GM21717 (cell line): ENCODE measurements at regions not wholly inside any gene's neighbourhood (a gene's known extent, or its start where the extent isn't known, plus 50 kb on each side); places are given as distances from the start of the nearest gene placed in this dataset.
"Not testable (repeated sequence)": the region's sequence is repeated elsewhere in the genome, so short reads cannot be mapped to it uniquely, and the experiment has no call there.

Source experiments
- ATAC-seq: cut with Tn5 transposase; IDR thresholded peaks from one replicate; pipeline ENCODE4 v1.9.1; 2021; ENCODE audit warnings: mild to moderate bottlenecking, moderate library complexity; ENCODE audit not compliant: unreplicated experiment

DNA sequence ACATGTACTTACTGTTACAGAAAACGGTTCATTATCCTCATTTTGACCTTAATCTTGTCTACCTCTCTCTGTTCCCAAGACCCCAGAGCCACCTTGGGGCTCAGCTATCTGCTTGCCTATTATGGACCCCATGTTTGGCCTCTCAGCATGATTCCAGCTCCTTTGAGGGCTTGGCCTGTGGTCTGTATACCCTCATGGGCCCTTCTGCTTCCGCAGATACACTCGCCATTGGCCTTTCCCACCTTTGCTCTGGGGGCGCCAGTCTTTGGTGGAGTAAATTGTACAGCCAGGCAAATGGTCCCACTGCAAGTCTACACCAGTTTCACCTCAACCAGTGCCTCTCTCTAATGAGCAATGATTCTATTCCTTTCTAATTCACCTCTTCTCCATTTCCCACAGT lies 109.2 kb upstream of the ZNF746 start:
- no peak for ATAC-seq

DNA sequence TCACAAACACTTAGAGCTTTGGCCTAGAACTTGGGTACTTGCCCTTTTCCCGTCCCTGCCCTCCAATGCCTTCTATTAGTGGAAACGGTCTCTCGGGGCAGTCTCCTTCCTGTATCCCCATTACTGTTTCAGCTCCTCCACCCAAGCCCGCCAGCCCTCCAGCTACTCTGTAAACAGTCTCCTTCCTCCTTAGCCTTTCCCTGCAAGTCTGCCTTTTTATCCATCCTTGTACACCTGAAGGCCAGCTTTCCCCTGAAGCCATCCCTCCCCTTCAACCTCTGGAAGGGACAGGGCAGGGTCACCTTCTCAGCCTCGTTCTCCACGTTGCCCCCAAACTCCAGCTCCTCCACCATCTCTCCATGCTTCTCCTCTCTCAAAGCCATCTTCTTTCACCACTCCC lies 108.1 kb upstream of the ZNF746 start:
- ATAC-seq, result no peak

DNA sequence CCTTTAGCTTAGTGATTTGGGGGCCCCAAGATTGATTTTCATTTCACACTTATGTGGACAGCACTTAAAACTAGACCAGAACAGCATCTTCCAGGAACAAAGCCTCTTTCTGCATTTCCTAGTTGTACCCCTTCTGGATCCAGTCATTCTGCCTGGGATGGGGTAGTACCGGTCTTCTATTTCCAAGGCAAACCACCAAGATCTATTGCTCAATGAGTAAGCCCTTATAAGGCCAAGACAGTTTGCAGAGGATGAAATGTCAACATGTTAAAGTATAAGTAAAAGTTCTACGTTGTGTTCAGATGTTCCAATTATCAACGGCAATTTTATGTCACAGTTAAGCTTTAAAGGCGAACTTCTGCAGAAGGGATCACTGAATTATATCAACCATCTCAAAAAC lies 106.9 kb upstream of the ZNF746 start:
- ATAC-seq, result no peak

DNA sequence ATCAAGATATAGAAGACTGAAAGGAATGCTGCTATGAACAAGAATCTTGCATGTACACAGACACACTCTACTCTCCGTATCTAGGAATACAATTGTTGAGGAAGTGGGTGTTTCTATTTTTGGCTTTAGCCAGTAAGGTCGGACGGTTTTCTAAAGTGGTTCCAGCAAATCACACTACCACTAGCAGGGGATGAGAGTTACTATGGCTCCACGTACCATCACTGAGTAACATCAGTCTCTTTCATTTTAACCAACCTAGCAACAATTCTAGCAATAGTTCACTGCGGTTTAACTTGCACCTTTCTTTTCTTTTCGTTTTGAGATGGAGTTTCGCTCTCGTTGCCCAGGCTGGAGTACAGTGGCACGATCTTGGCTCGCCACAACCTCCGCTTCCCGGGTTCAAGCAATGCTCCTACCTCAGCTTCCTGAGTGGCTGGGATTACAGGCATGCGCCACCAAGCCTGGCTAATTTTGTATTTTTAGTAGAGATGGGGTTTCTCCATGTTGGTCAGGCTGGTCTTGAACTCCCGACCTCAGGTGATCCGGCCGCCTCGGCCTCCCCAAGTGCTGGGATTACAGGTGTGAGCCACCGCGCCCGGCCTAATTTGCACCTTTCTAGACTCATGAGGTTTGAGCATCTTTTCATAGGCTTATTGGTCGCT lies 103.2 kb upstream of the ZNF746 start:
- peak; percentile 94 for ATAC-seq

DNA sequence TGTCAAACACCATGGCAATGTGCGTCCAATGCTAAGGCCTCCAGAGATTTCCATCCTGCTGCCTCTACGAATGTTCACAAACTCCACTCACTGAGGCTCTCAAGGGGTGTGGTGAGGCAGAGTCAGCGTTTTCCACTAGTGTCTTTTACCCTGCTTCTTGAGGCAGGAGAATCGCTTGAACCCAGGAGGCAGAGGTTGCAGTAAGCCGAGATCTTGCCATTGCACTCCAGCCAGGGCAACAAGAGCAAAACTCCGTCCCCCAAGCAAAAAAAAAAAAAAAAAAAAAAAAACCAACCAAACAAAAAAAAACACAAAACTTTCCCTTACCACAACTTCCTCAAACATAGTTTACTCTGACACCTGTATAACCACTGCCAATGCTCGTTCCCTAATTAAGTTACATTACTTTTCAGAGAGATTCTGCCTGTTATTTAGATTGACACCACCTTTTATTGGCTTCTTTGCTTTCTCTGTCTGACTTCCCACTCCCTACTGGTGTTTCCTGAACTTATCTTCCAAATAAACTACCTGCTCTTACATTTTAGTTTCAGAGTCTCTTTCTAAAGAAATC lies 102.1 kb upstream of the ZNF746 start:
- ATAC-seq, result peak; percentile 32

DNA sequence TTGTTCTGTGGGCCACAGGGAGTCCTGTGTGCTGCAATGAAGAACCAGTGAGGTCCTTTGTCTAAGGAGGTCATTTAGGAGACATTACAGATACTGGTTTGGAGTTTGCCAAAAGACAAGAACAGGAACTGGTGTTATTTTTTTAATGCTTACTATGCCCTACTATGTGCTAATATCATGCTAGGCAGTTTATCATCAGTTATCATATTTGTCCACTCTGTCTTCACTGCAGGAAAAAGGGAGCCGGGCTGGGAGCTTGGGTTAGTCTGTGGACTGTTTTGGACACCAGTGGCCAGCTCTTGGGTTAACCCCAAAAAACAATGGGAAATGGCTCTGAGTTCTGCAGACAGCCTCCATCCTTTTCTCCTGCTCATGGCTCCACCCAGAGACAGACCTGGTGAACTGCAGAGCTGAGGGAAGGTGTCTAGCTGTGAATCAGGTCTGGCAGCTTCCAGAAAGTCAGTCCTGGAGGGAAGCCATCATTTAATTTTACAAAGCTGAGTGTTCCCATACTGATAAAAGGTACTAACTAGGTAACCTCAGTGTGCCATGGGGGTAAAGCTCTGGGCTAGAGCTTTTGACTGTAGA lies 101.2 kb upstream of the ZNF746 start:
- ATAC-seq, result no peak

DNA sequence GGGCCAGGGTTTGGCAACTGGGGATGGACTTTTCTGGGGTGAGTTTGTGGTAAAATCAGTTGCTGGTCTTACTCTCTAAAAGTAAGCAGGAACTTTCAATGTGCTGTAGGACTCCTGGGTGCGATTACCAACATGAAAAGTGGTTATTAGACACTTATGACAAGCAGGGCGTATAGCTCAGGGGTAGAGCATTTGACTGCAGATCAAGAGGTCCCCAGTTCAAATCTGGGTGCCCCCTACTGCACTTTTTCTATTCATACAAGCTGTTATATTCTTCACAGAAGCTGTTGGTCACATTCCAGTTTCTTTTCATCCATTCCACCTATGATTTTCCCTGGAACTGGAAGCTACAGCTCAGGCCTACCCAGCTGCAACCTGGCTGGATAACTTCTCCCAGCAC lies 100.2 kb upstream of the ZNF746 start:
- ATAC-seq, result not testable (repeated sequence)

DNA sequence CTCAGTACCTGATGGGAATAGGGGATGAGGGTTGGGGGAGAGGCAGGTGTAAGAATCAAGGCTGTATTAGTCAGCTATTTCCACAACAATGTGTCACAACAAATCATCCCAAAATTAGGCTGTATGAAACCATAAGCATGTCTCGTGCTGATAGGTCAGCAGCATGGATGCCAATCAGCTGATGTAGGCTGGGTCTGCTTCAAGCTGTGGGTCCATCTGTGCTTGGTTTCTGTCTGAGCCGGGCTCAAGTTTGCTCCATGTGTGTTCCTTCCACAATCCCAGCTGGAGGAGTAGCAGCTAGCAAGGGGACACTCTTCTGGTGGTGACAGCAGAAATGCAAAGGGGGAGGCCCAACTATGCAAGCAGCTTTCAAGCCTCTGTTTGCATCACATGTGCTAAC lies 97.9 kb upstream of the ZNF746 start:
- ATAC-seq, result no peak

DNA sequence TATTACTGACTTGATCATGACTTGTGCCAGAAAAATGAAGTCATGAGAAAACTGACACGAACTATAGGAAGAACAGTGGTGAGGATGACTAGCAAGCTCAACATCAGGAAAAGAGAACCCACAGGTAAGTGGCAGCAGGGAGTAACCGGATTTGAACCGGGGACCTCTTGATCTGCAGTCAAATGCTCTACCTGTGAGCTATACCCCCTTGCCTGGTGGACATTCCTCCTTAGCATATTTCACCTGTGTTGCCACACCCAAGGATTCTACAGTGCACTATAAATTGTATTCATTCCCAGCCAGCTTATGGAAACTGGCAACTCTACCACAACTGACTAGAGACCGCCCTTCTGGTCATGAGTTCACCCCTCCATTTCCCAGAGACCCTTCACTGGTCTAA lies 97.5 kb upstream of the ZNF746 start:
- ATAC-seq, result no peak

DNA sequence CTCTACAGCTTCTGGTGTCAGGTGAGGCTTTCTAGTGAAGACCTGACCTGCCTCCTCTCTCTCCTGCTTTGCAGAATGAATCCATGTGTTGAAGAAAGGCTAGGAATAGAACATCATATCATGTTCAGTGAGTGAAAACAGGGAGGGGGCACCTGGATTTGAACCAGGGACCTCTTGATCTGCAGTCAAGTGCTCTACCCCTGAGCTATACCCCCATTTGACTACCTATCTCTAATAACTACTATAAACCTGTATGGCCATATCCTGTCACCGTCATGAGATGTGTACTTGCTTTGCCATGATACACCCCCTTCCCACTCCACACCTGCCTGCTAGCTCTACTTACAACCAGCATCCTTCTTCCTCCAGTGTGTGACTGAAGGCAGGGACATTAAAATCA lies 91.3 kb upstream of the ZNF746 start:
- no peak for ATAC-seq

DNA sequence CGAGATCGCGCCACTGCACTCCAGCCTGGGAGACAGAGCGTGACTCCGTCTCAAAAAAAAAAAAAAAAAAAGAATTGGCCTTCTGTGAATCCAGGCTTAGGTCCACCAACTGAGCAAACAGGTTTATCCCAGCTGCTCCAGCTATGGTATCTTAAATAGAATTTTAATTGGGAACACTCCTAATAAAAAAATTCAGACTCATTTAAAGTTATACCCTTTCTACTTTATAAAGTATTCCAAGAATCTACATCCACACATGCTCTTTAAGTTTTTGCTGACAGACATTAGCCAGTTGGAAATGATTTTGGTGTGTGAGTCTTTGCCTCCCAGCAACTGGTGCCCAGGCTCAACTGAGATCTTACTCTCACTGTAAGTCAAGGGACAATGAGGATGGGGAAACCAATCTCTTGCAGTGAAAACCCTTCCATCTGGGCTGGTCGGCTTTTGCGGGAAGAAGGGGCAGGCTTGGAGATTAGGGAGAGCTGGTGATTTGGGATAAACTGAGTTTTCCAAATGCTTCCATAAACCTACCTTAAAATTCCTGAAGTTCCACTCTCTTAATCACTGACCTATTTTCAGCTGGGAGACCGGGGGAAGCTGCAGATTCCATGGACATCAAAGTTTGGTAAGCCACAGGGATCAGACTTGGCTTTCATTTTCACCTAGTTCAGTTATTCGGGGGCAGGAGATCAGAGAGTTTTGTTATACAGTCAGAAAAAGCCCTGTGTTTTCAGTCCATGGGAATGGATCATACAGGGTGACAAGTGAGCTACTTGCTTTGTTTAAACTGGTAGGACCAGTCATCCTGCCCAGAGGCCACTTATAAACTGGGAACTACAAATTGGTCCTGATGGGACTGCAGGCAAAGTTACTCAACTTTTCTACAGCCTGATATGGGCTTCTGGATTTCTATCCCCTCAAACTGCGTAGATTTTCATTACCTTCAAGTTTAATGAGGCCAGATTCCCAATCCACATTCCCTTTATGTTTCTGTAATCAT lies 89.3 kb upstream of the ZNF746 start:
- no peak for ATAC-seq

DNA sequence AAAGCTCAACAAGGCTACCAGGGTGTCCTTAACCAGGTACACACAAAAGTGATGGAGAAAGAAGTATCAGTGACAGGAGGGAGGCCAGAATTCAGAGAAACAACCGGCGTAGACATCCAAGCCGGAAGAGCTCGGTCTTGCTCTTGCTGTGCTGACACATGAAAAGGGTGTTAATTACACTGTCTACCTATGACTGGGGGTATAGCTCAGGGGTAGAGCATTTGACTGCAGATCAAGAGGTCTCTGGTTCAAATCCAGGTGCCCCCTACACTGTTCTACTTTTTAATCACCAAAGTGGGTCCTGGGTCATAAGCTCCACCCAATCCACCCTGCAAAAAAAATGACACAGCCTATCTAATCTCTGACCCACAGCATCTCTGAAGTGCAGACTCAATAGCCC lies 86.9 kb upstream of the ZNF746 start:
- no peak for ATAC-seq

DNA sequence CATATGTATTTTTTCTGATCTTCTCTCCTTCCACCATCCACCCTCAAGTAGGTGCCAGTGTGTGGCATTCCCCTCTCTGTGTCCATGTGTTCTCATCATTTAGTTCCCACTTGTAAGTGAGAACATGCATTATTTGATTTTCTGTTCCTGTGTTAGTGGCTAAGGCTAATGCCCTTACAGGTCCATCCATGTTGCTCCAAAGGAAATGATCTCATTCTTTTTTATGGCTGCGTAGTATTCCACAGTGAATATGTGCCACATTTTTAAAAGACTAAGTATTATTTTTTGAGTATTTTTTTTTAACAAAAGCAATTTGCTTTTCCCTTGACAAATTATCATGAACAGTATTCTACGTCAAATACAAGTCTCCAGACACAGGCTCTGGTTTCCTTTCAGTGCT lies 86.4 kb upstream of the ZNF746 start:
- no peak for ATAC-seq

DNA sequence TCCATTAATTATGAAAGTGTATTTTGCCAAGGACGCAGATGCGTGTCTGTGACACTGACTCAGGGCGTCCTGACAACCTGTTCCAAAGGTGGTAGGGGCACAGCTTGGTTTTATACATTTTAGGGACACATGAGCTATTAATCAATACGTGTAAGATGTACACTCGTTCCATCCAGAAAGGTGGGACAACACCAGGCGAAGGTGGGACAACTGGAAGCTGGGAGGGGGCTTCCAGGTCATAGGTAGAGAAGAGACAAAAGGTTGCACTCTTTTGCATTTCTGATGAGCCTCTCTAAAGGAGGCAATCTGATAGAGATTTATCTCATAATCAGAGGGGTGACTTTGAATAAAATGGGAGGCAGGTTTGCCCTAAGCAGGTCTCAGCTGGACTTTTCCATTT lies 82.7 kb upstream of the ZNF746 start:
- ATAC-seq, result no peak

DNA sequence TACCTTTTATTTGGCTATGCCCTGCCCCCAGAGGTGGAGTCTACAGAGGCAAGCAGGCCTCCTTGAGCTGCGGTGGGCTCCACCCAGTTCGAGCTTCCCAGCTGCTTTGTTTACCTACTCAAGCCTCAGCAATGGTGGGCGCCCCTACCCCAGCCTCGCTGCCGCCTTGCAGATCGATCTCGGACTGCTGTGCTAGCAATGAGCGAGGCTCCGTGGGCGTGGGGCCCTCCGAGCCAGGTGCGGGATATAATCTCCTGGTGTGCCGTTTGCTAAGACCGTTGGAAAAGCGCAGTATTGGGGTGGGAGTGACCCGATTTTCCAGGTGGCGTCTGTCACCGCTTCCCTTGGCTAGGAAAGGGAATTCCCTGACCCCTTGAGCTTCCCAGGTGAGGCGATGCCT lies 81.8 kb upstream of the ZNF746 start:
- ATAC-seq, result not testable (repeated sequence)

DNA sequence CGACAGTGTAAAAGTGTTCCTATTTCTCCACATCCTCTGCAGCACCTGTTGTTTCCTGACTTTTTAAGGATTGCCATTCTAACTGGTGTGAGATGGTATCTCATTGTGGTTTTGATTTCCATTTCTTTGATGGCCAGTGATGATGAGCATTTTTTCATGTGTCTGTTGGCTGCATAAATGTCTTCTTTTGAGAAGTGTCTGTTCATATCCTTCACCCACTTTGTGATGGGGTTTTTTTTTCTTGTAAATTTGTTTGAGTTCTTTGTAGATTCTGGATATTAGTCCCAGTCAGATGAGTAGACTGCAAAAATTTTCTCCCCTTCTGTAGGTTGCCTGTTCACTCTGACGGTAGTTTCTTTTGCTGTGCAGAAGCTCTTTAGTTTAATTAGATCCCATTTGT lies 76.8 kb upstream of the ZNF746 start:
- ATAC-seq, result not testable (repeated sequence)

DNA sequence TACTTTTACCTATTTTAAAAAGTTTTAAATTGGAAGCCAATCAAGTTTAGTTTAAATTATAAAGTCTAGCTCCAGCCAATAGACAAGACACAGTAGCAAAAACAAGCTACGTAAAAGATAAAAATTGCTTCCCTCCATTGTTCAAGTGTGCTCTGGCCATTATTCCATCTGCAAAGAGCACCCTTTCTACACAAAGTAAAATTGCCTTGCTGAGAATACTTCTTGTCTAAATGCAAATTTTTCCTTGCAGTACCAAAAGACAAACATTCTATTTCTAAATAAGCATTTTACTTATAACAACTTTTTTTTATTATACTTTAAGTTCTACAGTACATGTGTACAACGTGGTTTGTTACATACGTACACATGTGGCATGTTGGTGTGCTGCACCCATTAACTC lies 75.9 kb upstream of the ZNF746 start:
- ATAC-seq, result no peak

DNA sequence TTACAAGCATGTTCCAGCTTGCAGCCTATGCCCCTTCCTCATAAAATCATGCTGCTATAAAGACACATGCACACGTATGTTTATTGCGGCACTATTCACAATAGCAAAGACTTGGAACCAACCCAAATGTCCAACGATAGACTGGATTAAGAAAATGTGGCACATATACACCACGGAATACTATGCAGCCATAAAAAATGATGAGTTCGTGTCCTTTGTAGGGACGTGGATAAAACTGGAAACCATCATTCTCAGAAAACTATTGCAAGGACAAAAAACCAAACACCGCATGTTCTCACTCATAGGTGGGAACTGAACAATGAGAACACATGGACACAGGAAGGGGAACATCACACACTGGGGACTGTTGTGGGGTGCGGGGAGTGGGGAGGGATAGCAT lies 75.3 kb upstream of the ZNF746 start:
- ATAC-seq, result not testable (repeated sequence)

DNA sequence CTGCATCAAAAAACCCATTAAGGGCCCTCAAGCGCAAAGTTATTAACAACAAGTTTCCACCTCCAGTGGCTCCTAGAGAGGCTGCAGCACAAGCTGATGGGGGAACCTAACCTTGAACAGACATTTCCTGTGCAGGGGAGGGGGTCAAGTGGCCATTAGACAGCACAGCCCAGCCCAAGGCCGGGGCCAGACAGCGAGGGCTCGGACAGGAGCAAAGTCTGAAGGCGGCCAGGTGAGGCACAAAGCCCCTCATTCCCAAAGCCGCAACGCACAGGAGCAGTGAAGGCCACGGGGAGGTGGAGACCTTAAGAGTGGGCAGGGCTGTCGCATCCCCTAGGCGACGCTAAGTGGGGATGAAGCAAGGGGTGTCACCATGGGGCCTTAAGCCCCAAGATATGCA lies 73.2 kb upstream of the ZNF746 start:
- ATAC-seq, result no peak

DNA sequence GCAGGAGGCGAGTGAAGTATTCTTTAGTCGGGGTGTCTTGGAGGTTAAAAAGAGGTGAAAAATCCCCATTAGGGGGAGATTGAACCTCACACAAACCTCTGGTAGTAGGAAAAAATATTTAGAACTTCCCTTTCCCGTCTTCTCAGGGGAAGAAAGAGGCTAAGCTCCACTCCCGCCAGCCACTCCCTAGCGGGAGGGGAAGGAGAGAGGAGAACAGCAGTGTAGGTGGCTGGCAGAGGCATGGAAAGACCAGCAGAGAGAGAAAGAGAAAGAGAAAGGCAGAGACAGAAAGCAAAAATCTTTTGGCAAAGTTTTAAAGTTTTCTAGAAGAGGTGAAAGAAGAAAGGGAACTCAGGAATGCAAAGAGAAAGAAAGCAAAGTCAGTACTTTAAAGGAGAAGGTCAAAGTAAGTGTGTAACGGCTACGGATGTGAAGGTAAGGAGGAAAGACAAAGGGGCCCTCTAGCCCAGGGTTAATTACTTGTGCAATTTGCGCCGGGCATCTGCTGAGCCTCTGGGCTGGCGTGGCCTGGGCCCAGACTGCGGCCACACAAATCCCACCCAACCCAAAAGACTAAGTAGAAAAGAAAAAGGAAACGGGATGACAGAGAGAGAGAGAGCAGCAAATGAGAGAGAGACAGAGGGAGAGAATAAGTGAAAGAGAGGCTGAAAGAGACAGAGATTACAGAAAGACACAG lies 72.3 kb upstream of the ZNF746 start:
- no peak for ATAC-seq
